ENCODE measurements at regions not wholly inside any gene's neighbourhood (a gene's known extent, or its start where the extent isn't known, plus 50 kb on each side); places are given as distances from the start of the nearest gene placed in this dataset.
"Not testable (repeated sequence)": the region's sequence is repeated elsewhere in the genome, so short reads cannot be mapped to it uniquely, and the experiment has no call there.

DNA sequence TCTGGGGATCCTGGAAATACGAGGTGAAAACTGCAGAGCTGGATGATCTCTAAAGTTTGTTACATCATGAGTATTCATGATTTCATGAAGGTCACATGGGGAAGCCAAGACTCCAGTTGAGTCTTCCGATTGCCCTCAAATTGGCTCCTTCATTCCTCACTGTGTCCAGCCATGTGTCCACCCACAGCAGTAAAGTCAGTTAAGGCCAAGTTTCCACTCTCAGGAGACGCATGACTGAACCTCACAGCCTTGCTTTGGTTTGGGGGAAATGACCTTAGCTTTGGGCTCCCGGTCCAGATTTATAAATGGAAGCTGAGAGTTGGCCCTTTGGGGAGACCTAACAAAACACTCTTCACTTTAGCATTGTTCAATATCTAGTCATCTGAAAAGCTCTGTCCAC is 289.7 kb upstream of the MCTP2 start:
- DNase-seq (ENCODE audit: low spot score), result no peak

DNA sequence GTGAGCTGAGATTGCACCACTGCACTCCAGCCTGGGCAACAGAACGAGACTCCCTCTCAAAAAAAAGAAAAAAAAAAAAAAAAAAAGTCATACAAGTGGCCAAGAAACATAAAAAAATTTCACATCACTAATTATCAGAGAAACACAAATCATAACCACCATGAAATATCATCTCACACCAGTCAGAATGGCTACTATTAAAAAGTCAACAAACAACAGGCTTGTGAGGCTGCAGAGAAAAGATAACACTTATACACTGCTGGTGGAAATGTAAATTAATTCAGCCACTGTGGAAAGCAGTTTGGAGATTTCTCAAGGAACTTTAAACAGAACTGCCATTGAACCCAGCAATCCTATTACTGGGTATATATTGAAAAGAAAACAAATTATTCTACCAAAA is 291.1 kb upstream of the MCTP2 start:
- DNase-seq (ENCODE audit: low spot score), result no peak

DNA sequence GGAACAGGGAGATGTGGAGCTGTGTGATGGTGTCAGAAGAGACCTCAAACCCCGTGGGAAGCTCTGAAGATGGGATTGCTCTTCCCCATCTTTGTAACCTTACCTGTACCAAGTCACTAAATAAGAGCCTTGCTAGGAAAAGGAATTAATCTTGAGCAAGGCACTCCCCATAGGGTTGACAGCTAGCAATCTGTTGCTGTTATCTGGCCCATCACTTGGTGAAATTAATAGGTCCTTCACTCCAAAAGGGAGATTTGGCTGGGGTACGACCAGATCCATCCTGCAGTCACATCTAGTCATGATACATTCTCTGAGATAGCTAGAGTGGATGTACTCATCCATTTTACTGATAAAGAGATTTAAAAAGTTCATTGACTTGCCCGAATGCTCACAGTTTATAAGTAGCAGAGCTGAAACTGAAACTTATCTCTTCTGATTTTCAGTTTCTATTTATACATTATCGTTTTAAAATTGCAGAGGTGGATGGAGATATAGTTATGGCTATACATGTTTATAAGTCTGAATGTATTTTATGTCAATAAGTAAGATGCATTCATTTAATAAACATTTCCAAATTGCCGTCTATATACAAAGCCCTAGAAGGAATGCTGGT is 299.1 kb upstream of the MCTP2 start:
- DNase-seq (ENCODE audit: low spot score), result no peak

DNA sequence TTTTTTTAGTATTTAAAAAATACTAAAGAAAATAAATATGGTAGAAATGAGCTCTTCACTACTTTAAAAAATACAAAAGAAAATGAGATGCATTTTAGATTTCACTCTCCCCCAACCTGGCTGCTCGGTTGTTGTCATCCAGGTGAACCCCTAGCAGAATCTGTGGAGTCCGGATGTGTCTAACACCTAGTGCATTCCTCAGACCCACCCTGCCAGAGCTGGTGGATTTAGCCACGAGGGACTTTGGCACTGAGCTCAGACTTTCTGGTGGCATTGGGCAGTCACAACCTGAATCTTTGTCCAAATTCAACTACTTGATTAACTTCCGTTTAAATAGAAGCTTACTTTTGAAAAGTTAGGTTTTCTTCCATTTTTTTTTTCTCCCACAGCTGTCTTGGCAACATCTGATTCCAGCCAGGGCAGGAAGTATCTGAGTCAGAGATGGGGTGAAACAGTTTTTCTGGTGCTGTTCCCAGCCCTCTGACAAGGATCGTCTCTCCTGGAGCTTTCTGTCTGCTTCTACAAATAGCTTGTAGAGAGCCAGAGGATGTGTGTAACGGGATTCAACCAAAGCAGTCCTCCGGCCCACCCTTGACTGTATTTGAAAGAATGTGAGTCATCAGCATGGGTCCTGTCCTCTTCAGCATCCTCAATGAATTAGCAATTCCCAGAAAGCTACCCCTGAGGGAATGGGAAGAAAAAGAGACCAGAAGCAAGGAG is 301.8 kb upstream of the MCTP2 start:
- peak; percentile 86 for DNase-seq (ENCODE audit: low spot score)

DNA sequence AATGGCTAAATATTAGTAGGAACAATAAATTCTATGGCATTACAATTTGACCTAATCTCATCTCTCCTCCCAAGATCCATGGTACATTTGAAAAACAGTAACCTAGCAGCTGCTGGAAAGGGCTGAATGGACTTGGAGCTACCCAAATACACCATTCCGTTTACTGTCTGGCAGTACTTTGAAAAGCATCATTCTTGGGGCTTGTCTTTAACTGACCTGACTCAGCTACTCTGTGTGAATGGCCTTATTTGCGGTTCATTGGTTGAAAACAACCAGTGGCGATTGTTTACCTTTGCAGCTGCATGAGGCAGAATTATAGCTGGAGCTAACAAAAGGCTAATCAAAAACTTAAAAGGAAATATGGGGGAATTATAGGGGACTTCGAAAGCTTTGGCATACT is 311.2 kb upstream of the MCTP2 start:
- DNase-seq (ENCODE audit: low spot score), result no peak

- not testable (repeated sequence) for DNase-seq (ENCODE audit: low spot score)
These were observed 312.6 kb upstream of the MCTP2 start for GRCh38 chr15:93918801-93919200.

GRCh38 chr15:93917181-93917580 is 314.2 kb upstream of the MCTP2 start:
- DNase-seq (ENCODE audit: low spot score), result no peak

- DNase-seq (ENCODE audit: low spot score), result no peak
These were observed 317.5 kb upstream of the MCTP2 start for GRCh38 chr15:93913871-93914270.

DNA sequence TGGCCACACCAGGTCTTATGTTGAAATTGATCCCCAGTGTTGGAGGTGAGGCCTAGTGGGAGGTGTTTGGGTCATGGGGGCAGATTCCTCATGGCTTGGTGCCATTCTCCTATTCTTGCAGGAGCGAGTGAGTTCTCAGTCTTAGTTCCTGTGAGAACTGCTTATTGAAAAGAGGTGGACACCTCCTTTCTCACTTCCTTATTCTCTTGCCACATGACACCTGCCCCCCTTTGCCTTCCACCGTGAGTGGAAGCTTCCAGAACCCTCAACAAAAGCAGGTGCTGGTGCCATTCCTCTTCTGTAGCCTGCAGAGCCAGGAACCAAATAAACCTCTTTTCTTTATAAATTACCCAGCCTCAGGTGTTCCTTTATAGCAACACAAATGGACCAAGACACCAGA is 318.1 kb upstream of the MCTP2 start:
- no peak for DNase-seq (ENCODE audit: low spot score)

DNA sequence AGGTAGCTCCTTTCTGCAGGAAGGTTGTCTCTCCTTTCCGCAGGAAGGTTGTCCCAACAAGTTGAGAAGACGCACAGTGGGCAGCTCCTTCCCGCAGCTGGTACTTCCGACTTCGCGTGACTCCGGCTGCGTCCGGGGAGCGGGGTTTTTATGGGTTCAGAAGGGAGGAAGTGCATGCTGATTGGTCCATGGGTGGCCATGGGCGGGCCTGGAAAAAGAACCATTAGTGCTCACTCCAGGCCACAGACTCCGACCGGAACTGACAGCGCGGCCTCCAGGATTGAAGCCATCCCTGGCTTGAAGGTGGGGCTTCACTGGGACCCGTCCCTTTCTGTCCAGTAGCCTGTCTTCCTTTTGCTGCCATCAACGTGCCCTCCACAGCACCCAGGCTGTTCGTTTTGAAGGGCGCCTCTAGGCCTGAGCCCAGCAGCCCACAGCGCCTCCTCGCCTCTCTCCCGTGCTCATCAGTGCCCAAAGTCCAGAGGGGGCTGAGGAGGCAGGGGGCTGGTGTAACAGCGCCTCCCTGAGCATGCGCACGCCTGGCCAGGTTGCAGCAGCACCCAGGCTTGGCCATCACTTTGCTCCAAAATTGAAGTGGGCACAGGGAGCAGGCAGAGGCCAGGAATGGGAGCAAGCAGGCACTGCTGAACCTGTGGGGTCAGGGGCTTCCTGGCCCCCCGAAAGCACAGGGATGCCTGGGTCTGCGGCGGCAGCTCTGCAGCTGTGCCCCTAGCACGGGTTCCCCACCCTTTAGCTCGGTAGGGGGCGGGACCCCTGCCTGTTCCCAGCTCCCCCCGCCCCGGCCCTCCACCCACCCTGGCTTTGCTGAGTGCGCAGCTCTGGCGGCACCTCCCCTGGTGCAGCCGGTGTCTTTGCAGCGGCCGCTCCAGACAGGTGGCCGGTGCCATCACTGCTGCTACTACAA is 330.6 kb upstream of the MCTP2 start:
- no peak for DNase-seq (ENCODE audit: low spot score)

DNA sequence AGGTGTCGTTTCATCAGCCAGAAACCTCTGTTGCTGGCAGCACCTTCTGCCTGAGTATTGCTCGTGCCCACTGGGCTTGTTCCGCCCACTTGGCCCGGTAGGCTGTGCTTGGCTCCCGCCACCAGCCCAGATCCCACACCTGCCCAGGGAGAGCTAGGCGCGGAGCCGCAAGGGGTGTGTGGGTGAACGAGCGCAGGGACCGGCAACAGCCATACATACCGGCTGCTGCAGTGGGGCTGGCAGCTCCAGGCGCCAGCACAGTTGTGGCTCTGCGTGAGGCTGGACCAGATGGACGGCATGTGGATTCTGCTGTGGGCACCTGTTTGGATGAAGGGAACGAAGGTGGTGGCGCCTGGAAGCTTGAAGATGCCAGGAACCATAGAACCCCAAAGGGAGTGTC is 331.5 kb upstream of the MCTP2 start:
- DNase-seq (ENCODE audit: low spot score), result no peak

- DNase-seq (ENCODE audit: low spot score), result no peak
These were observed 334.0 kb upstream of the MCTP2 start for GRCh38 chr15:93897377-93897776.

GRCh38 chr15:93895976-93896770 is 335.2 kb upstream of the MCTP2 start:
- DNase-seq (ENCODE audit: low spot score), result no peak

GRCh38 chr15:93894438-93895036 is 336.8 kb upstream of the MCTP2 start:
- DNase-seq (ENCODE audit: low spot score), result no peak

GRCh38 chr15:93887151-93887550 is 344.2 kb upstream of the MCTP2 start:
- no peak for DNase-seq (ENCODE audit: low spot score)

GRCh38 chr15:93882779-93883178 is 348.6 kb upstream of the MCTP2 start:
- no peak for DNase-seq (ENCODE audit: low spot score)

- DNase-seq (ENCODE audit: low spot score), result no peak
These were observed 349.2 kb upstream of the MCTP2 start for GRCh38 chr15:93882141-93882540.

DNA sequence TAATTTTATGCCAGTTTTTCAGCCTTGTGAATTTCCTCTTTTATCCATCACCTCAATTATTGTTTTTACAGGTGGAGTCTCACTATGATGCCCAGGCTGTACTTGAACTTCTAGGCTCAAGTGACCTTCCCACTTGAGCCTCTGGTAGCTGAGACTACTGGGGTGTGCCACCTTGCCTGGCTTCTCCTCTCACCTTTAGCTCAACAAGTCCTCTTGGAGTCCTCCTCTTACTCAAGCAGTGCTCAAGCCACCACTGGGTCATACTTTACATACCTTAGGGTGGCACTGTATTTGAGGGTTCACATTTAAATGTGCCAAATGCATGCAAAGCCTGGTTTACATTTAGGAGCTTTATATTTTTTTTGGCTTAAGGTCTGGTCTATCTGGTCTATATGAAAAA is 350.1 kb upstream of the MCTP2 start:
- no peak for DNase-seq (ENCODE audit: low spot score)

DNA sequence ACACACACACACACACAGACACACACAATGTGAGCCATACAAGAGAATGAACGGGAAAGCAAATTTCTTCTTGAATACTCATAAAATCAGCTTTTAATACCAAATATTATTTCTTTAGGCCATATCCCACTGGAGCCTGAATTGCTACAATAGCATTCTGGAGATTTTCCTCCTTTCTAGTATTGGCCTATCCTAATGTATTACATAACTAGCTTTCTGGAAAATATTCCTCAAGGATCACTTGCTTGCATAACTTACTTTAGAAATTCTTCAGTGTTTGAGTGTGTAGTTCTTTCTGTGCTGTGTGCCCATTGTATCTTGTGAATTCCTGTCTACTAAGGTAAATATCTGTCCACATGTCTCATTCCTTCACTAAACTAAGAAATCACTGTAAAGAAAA is 351.0 kb upstream of the MCTP2 start:
- no peak for DNase-seq (ENCODE audit: low spot score)

GRCh38 chr15:93870583-93870982 is 360.8 kb upstream of the MCTP2 start:
- DNase-seq (ENCODE audit: low spot score), result no peak

GRCh38 chr15:93866948-93867347 is 364.4 kb upstream of the MCTP2 start:
- DNase-seq (ENCODE audit: low spot score), result no peak

DNA sequence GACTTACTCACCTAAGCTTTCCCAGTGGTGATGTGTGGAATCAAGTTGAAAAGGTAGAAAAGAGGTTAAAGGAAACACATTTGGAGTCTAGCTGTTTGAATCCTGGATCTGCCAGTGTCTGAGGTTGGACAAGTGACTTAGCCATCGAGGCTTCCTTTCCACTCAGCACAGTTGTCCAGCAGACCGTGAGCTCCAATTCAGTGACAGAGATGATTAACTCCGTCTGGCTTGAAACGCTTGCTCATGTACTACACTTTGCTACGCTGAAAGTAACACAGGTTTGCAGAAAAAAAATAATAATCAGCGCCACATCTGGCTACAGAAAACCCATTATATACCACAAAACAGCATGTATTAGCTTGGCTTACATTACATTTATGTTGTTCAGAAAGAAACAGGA is 364.9 kb upstream of the MCTP2 start:
- DNase-seq (ENCODE audit: low spot score), result no peak

Measured in SW480 (cell line).